ENCODE measurements at regions not wholly inside any gene's neighbourhood (a gene's known extent, or its start where the extent isn't known, plus 50 kb on each side); places are given as distances from the start of the nearest gene placed in this dataset.

DNA sequence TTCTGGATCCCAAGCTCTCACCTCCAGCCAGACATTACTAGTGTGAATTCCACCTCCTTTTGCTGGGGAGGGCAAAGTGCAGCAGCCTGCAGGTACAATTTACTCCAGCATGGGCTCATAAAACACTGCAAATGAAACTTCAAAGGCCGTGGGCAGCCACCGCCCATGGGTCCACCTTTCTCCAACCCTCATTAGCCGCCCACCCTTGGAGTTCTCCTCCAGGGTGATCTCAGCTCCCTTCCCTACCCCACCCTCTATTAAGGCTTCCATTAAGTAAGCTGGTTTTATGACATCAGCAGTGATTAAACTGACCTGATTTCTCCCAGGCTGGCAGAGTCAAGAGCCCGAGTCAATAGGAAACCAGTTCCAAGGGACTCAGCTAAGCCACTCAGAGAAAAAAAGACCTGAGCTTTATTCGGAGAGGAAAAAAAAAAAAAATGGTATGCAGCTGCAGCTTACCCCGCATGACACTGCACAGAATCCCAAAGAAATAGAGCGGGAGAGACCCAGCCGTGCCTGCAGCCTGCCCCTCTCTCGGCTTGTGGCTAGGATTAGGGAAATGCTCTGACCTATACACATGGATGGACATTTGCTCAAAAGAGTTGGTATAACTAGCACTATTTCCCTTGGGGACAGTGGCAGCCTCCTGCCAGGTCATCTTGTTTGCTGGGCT, 319.6 kb downstream of the PTTG2 start:
- TF ChIP-seq NFATC4 (CRISPR knock-in tag; IDR thresholded peaks at IDR 0.05) (no peak), NFYB (CRISPR knock-in tag; conservative IDR thresholded peaks at IDR 0.05; ENCODE audit: low read depth) (no peak), CREM (CRISPR knock-in tag; IDR thresholded peaks at IDR 0.05) (no peak), SMAD4 (CRISPR knock-in tag; IDR thresholded peaks at IDR 0.05) (no peak)
- TF ChIP-seq, protein P1, sequence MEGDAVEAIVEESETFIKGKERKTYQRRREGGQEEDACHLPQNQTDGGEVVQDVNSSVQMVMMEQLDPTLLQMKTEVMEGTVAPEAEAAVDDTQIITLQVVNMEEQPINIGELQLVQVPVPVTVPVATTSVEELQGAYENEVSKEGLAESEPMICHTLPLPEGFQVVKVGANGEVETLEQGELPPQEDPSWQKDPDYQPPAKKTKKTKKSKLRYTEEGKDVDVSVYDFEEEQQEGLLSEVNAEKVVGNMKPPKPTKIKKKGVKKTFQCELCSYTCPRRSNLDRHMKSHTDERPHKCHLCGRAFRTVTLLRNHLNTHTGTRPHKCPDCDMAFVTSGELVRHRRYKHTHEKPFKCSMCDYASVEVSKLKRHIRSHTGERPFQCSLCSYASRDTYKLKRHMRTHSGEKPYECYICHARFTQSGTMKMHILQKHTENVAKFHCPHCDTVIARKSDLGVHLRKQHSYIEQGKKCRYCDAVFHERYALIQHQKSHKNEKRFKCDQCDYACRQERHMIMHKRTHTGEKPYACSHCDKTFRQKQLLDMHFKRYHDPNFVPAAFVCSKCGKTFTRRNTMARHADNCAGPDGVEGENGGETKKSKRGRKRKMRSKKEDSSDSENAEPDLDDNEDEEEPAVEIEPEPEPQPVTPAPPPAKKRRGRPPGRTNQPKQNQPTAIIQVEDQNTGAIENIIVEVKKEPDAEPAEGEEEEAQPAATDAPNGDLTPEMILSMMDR (IDR thresholded peaks at IDR 0.05), result no peak
- TF ChIP-seq, protein P2, sequence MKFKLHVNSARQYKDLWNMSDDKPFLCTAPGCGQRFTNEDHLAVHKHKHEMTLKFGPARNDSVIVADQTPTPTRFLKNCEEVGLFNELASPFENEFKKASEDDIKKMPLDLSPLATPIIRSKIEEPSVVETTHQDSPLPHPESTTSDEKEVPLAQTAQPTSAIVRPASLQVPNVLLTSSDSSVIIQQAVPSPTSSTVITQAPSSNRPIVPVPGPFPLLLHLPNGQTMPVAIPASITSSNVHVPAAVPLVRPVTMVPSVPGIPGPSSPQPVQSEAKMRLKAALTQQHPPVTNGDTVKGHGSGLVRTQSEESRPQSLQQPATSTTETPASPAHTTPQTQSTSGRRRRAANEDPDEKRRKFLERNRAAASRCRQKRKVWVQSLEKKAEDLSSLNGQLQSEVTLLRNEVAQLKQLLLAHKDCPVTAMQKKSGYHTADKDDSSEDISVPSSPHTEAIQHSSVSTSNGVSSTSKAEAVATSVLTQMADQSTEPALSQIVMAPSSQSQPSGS (CRISPR knock-in tag; IDR thresholded peaks at IDR 0.05; ENCODE audit: borderline replicate concordance, low read depth), result no peak
